DMS79 (cell line): ENCODE measurements at regions not wholly inside any gene's neighbourhood (a gene's known extent, or its start where the extent isn't known, plus 50 kb on each side); places are given as distances from the start of the nearest gene placed in this dataset.

Experiments
- DNase-seq: peaks from one replicate; lab custom pipeline; 2025; lab: John Stamatoyannopoulos, UW

- no peak for DNase-seq
Measured at GRCh38 chr13:61030445-61030844, 385.2 kb downstream of the PCDH20 start.

- no peak for DNase-seq
Measured at GRCh38 chr13:61029064-61029463, 386.6 kb downstream of the PCDH20 start.

- DNase-seq = no peak
Measured at GRCh38 chr13:61024046-61024445, 391.6 kb downstream of the PCDH20 start.

DNA sequence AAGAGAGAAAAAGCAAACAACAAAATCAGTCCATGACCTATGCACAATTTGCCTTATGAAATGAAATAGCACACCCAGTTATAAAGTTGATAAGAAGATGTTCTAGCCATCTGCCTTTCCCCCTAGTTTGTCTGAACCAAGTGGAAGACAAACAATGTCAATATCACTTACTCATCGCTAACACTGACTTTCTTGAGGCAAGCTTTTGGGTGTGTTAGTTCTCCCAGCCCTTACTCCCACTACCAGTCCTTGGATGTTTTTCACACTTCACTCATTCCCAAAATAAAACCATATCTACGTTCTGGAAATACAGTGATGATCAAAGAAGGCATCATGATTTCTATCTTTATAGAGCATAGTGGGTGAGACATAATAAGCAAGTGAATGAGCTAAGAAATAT is 393.8 kb downstream of the PCDH20 start:
- DNase-seq = no peak

- DNase-seq = no peak
Measured at GRCh38 chr13:61013796-61014195, 401.9 kb downstream of the PCDH20 start.

DNA sequence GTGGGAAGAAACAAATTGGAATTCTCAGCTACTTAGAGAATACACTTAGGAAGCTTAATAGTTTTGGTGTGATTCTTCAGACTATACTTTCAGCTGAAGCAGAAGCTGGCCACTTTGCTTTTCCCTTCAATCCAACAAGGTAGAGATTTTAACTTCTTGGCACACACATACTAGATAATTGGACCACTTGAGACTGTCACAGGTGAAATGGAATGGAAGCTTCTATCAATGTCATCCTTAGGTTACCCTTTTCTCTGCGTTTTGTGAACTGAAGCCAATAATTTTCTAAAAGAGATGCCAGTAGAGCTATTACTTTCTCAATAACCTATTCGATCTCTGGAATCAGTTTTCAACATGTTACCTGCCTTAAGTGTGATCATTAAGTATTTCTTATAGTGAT is 405.3 kb downstream of the PCDH20 start:
- no peak for DNase-seq

- no peak for DNase-seq
Measured at GRCh38 chr13:61002686-61003085, 413.0 kb downstream of the PCDH20 start.

GRCh38 chr13:60990032-60990733 is 425.5 kb downstream of the PCDH20 start:
- no peak for DNase-seq

GRCh38 chr13:60986301-60986700 is 429.3 kb downstream of the PCDH20 start:
- DNase-seq = no peak

DNA sequence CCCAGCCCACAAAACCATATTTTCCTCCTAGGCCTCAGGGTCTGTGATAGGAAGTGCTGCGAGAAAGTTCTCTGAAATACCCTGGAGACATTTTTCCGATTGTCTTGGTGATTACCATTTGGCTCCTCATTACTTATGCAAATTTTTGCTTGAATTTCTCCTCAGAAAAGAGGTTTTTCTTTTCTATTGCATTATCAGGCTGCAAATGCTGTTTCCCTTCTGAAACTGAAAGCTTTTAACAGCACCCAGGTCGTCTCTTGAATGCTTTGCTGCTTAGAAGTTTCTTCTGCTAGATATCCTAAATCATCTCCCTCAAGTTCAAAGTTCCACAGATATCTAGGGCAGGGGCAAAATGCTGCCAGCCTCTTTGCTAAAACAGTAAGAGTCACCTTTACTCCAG is 434.2 kb downstream of the PCDH20 start:
- DNase-seq = no peak

- no peak for DNase-seq
Measured at GRCh38 chr13:60976367-60976766, 439.3 kb downstream of the PCDH20 start.

- no peak for DNase-seq
Measured at GRCh38 chr13:60974296-60974695, 441.4 kb downstream of the PCDH20 start.

DNA sequence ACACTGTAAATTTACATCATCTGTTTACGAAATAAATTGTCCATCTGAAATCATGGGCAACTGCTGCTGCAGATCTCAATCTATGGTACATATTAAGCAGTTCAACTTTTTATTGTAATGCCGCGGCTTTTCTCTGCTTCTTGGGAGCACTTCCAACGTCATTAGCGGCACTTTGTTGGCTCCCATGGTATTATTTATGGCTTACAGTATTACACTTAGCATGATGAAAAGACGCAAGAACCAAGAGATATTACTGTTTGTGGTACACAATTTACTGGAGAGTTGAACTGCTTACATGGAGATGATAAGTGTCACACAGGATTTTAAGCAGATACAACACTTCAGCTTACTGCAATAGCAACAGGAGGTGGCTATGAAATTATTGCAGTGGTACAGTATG is 442.1 kb downstream of the PCDH20 start:
- no peak for DNase-seq

DNA sequence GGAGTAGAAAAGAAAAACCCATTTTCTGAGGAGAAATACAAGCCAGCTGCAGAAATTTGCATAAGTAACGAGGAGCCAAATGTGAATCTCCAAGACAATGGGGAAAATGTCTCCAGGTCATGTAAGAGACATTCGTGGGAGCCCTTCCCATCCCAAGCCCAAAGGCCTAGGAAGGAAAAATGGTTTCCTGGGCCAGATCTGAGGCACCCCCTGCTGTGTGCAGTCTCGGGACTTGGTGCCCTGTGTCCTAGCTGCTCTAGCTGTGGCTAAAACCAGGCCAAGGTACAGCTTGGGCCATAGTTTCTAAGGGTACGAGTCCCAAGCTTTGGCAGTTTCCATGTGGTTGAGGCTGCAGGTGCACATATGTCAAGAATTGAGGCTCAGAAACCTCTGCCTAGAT is 444.9 kb downstream of the PCDH20 start:
- DNase-seq = no peak

- DNase-seq = no peak
Measured at GRCh38 chr13:60969656-60970055, 446.0 kb downstream of the PCDH20 start.

DNA sequence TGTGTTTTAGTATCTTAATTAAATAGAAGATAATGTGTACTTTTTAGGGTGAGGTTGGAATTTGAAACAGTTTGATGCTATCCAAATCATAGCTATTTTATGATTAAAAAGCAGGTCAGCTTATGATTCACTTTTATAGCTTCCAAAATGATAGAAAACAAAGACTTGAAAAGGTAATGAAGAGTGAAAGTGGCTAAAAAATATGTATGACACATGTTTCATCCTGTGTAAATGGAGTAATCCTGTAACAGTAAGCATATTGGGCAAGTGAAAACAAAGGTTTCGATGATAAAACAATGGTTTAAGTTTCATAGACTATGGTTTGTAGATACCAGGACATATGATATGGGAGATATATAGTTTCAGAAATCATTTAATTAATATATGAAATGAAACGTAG is 456.2 kb downstream of the PCDH20 start:
- DNase-seq = no peak

DNA sequence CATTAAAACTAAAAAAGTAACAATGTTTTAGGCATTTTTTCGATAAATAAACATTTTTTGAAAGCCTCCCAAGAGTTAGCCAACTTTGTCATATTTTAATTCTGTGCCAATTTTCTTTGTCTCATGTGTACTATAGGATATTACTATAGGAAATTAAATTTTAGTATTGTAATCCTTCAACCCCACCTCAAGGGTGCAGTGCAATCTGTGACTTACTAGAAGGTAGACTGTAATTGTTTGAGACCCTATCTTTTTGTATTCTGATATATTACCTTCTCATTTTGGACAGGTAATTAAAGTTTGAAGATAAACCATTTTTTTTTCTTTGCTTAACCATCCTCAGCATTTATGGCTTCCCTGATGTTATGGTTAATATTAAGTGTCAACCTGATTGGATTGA is 457.8 kb downstream of the PCDH20 start:
- DNase-seq = no peak

DNA sequence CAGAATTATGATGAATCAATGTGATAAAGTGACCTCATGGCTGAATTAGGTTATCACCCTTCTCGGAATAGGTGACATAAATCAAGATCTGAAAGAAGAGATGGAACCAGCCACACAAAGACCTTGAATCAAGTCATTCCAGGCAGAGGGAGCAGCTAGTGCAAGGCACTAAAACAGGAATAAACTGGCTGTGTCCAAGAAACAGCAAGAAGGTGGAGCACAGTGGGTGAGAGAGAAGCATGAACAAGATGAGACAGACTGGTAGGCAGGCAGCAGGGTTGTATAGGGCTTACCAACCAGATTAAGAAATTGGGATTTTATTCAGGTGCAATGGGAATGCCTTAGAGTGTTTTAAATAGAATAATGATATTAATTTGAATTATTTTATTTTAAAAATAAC is 470.3 kb downstream of the PCDH20 start:
- no peak for DNase-seq

- DNase-seq = no peak
Measured at GRCh38 chr13:60944863-60945262, 470.8 kb downstream of the PCDH20 start.

DNA sequence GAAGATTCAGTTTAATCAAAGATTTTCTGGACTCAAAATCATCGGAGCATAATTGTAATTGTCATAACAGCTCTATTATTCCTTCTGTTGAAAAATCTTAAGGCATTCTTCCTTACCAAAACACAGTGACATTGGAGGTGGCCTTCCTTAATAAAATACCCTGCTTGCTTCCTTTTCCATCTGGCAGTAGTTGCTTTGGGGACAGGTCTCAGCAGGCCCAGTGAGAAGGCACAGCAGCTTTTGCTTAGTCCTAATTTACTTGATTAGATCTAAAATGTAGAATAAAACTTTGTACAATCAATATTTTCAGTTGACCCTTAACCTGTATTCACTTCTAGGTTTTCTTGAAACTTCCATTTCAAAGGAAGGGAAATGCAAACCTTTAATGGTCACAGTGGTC is 471.6 kb downstream of the PCDH20 start:
- DNase-seq = no peak

DNA sequence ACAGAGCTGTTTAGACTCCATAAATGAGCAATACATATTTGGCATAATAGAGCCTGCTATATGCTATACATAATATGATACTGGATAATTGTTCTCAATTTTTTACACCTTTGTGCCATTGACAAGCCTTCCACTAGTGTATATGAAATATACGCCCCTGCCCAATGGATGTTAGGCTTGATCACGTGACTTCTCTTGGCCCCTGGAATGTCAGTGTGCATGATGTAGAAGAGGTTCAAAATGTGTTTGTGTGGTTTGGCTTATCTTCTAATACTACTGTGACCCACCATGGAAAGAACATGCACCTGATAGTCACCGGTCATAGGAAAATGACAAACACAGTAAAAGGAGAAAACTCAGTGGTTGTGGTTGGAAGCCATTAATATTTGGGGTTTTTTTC is 479.4 kb downstream of the PCDH20 start:
- DNase-seq = no peak

DNA sequence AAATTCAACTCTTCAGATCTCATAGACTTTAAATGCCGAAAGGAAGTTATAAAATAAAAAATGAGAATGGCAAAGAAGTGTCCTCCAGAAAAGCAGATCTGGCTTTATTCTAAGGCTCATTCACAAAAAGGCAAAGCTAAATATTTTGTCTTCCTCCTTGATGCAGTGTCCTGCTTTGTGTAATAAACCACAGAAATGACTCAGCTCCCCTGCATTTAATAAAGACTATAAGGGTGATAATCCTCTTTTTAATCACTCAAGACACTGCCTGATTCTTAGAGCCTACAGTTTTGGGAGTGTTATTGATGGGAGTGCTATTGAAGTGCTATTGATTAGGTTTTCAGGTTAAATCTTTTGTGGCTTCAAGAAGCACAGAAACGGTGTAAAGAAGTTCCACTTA is 482.0 kb downstream of the PCDH20 start:
- DNase-seq = no peak

- DNase-seq = no peak
Measured at GRCh38 chr13:60931858-60932546, 483.6 kb downstream of the PCDH20 start.

DNA sequence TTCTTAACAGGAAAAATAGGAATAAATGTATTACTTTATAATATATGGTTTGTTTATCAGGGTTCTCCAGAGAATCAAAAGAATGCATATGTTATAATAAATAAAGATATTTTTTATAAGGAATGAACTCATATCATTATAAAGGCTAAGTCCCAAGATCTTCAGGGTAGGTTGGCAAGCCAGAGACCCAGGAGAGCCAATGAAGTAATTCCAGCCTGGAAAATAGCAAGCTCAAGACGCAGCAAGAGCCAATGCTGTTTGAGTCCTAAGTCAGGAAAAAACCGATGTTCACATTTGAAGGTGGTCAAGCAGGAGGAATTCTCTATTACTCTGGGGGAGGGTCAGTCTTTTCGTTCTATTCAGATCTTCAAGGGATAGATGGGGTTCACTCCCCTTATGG is 490.0 kb downstream of the PCDH20 start:
- DNase-seq = no peak
